Osteoblast (primary cell): ENCODE measurements at regions not wholly inside any gene's neighbourhood (a gene's known extent, or its start where the extent isn't known, plus 50 kb on each side); places are given as distances from the start of the nearest gene placed in this dataset.

Source experiments
- DNase-seq: peaks from one replicate; pipeline ENCODE4 v3.0.0; 2011; ENCODE audit warnings: low spot score, mixed read lengths; ENCODE audit not compliant: insufficient read length; ENCODE audit errors: missing footprints
- H2AFZ ChIP-seq: 2 replicates; pipeline ENCODE4 v1.6.0; 2011; ENCODE audit warnings: mild to moderate bottlenecking, low read length
- H3K27ac ChIP-seq: 2 replicates; pipeline ENCODE4 v1.5.1; 2011; ENCODE audit warnings: mild to moderate bottlenecking, low read depth, low read length, moderate library complexity
- H3K27me3 ChIP-seq: 2 replicates; pipeline ENCODE4 v1.6.0; 2012; ENCODE audit warnings: mild to moderate bottlenecking, control low read depth, inconsistent platforms, low read length, moderate library complexity; ENCODE audit not compliant: insufficient read depth
- H3K36me3 ChIP-seq: 2 replicates; pipeline ENCODE4 v1.5.1; 2011; ENCODE audit warnings: mild to moderate bottlenecking, low read length, control low read depth, moderate library complexity; ENCODE audit not compliant: insufficient read depth
- H3K4me1 ChIP-seq: 2 replicates; pipeline ENCODE4 v1.5.1; 2011; ENCODE audit warnings: mild to moderate bottlenecking, low read length, control low read depth, moderate library complexity; ENCODE audit not compliant: insufficient read depth
- H3K4me2 ChIP-seq: 2 replicates; pipeline ENCODE4 v1.6.0; 2011; ENCODE audit warnings: mild to moderate bottlenecking, low read length; ENCODE audit not compliant: insufficient read depth
- H3K4me3 ChIP-seq: fragments of 200-600 bp; sonication (generic); 3 replicates; pipeline ENCODE4 v1.5.1; 2012; ENCODE audit warnings: mild to moderate bottlenecking, low read length, inconsistent platforms; ENCODE audit not compliant: insufficient read depth
- H3K79me2 ChIP-seq: 2 replicates; pipeline ENCODE4 v1.6.0; 2012; ENCODE audit warnings: mild to moderate bottlenecking, low read length, control low read depth, inconsistent platforms; ENCODE audit not compliant: insufficient read depth
- H3K9me3 ChIP-seq: 2 replicates; pipeline ENCODE4 v1.5.1; 2011; ENCODE audit warnings: low read depth, low read length, control low read depth
- H4K20me1 ChIP-seq: 2 replicates; pipeline ENCODE4 v1.6.0; 2012; ENCODE audit warnings: mild to moderate bottlenecking, low read length, control low read depth; ENCODE audit not compliant: insufficient read depth
- TF ChIP-seq, protein P1 (sequence below): IDR thresholded peaks from 2 replicates; pipeline ENCODE4 v1.5.1; 2011; ENCODE audit warnings: mild to moderate bottlenecking, low read depth, low read length, moderate library complexity; ENCODE audit errors: extremely low read depth

DNA sequence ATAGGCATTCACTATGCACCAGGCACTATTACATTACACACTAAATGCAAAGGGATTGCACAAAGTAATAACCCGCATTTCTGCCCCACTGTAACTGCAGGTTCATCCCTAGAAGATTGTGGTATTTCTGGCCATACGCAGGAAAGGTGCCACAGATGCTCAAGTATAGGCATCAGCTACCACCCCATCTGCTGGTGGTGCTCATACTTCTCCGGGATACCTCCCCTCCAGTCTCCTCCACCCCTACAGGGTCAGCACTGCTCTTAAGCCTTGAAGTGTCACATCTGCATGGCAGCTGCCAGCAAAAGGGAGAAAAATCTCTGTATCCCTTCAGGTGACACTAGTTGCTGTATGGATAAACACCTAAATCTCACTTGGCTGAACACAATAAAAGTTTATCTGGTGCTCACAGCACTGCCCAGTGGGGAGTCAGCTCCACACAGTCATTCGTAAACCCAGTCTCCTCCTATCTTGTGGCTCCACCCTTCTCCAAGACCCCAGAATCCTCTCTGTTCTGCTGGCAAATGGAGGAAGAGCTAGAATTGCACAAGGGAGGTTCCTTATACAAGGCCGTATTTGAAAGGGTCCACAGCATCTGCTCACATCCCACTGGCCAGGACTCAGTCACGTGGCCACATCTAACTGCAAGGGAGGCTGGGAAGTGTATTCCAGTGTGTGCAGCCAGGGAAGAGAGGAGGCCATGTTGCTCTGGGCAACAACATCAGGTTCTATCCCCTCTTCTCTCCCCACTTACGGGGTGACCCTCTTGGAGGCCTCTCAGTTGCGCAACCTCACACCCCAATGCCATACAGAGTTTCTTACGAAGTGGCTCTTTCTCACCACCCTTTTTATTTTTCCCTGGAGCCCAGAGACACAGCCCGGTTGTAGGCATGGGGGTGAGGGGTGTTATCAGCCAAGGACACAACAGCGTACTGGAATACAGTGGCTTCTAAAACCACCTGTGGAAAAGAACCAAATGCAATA, 114.7 kb downstream of the BUD13 start:
- Histone ChIP-seq H2AFZ (no peak overlapping the region), H3K4me1 (no peaks in the 10 kb centered on the region), H3K9me3 (peaks cover 3% of the 10 kb centered on the region), H3K27me3 (no peaks in the 10 kb centered on the region), H3K36me3 (no peaks in the 10 kb centered on the region), H3K4me2 (no peak overlapping the region), H3K79me2 (no peaks in the 10 kb centered on the region), H4K20me1 (no peaks in the 10 kb centered on the region), H3K27ac (no peak overlapping the region), H3K4me3 (no peak overlapping the region)
- DNase-seq: no peak
- TF ChIP-seq, protein P1, sequence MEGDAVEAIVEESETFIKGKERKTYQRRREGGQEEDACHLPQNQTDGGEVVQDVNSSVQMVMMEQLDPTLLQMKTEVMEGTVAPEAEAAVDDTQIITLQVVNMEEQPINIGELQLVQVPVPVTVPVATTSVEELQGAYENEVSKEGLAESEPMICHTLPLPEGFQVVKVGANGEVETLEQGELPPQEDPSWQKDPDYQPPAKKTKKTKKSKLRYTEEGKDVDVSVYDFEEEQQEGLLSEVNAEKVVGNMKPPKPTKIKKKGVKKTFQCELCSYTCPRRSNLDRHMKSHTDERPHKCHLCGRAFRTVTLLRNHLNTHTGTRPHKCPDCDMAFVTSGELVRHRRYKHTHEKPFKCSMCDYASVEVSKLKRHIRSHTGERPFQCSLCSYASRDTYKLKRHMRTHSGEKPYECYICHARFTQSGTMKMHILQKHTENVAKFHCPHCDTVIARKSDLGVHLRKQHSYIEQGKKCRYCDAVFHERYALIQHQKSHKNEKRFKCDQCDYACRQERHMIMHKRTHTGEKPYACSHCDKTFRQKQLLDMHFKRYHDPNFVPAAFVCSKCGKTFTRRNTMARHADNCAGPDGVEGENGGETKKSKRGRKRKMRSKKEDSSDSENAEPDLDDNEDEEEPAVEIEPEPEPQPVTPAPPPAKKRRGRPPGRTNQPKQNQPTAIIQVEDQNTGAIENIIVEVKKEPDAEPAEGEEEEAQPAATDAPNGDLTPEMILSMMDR: no peak

DNA sequence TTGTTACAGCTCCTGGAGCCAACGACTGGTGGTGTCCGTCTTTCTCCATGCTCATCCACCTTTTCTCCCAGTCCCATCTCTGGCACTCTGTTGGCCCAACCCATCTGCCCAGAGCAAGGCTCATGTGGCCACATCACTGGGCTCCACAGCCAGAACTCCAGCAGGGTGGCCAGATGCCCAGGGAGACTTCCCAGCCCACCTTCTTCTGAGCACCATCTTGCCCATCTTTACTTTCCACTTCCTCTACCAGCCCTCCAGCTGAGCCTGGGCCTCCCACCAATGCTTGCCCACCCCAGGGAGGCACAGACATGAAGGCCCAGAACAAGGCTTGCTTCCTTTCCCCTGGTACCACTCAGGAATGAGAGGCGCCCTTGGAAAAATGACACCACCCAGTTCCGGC, 116.8 kb downstream of the BUD13 start:
- Histone ChIP-seq H3K4me2 (no peak overlapping the region), H3K27ac (no peak overlapping the region), H3K9me3 (peaks cover 3% of the 10 kb centered on the region), H3K36me3 (no peaks in the 10 kb centered on the region), H4K20me1 (no peaks in the 10 kb centered on the region), H2AFZ (no peak overlapping the region), H3K79me2 (no peaks in the 10 kb centered on the region), H3K4me1 (no peaks in the 10 kb centered on the region), H3K27me3 (no peaks in the 10 kb centered on the region), H3K4me3 (no peak overlapping the region)
- TF ChIP-seq, protein P1: no peak
- DNase-seq: no peak

DNA sequence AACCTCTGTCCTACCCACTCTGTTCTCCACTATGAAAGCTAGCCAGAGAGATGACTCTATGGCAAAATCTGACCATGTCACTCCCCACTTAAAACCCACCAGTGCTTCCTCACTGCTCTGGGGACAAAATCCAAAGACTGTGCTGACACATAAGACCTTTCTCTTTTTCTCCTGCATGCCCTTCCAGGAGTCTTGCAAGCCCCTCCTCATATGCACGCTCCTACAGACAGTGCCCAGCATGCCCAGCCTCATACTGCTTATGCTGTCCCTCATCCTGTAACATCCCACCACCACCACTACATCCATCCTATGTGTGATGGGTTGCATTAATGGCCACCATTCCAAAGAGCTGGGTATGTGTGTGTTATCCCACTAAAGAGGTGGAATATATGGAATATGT, 118.3 kb downstream of the BUD13 start:
- Histone ChIP-seq H3K36me3 (no peaks in the 10 kb centered on the region), H3K27me3 (no peaks in the 10 kb centered on the region), H3K9me3 (peaks cover 3% of the 10 kb centered on the region), H2AFZ (no peak overlapping the region), H3K27ac (no peak overlapping the region), H3K4me3 (no peak overlapping the region), H3K4me2 (no peak overlapping the region), H3K4me1 (no peaks in the 10 kb centered on the region), H3K79me2 (no peaks in the 10 kb centered on the region), H4K20me1 (no peaks in the 10 kb centered on the region)
- TF ChIP-seq, protein P1: no peak
- no peak for DNase-seq

DNA sequence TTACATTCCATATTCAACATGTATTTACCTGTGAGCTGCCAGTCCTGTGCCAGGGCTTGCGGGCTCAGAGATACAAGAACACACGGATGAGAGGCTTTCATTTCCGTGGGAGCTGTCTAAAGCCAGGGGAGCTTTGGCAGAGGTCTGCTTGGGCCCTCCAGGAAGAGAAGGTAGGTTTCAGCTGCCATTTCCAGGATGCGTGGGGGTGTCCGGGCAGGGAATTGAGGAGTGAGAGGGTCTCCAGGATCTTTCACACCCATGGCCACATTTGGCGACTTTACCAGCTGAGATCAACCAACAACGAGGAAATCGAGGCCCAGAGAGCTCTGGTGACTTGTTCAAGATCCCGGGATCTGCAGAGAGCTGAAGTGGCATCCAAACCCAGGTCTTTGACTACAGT, 119.6 kb downstream of the BUD13 start:
- Histone ChIP-seq H3K9me3 (peaks cover 3% of the 10 kb centered on the region), H3K4me1 (no peaks in the 10 kb centered on the region), H3K79me2 (no peaks in the 10 kb centered on the region), H3K27me3 (no peaks in the 10 kb centered on the region), H2AFZ (no peak overlapping the region), H4K20me1 (no peaks in the 10 kb centered on the region), H3K36me3 (no peaks in the 10 kb centered on the region), H3K27ac (no peak overlapping the region), H3K4me2 (no peak overlapping the region), H3K4me3 (no peak overlapping the region)
- TF ChIP-seq, protein P1: no peak
- DNase-seq: no peak
